HEK293 (cell line): ENCODE measurements at regions not wholly inside any gene's neighbourhood (a gene's known extent, or its start where the extent isn't known, plus 50 kb on each side); places are given as distances from the start of the nearest gene placed in this dataset.

Experiments
- KLF10 ChIP-seq: fragments of 450-650 bp; IDR thresholded peaks from 2 replicates; pipeline ENCODE4 v1.5.1; 2018; ENCODE audit warnings: missing biosample characterization, mild to moderate bottlenecking, missing genetic modification characterization
- KLF9 ChIP-seq: fragments of 450-650 bp; formaldehyde crosslinking; IDR thresholded peaks from 2 replicates; pipeline ENCODE4 v1.5.1; 2016; ENCODE audit warnings: missing biosample characterization, missing genetic modification characterization, low read depth
- MEIS1 ChIP-seq: sonication (generic); formaldehyde crosslinking; IDR thresholded peaks from 2 replicates; pipeline ENCODE4 v1.8.1; 2022; ENCODE audit warnings: missing genetic modification reagents, mild to moderate bottlenecking, borderline replicate concordance
- MZF1 ChIP-seq: fragments of 450-650 bp; formaldehyde crosslinking; IDR thresholded peaks from 2 replicates; pipeline ENCODE4 v1.5.1; 2017; ENCODE audit warnings: missing biosample characterization, missing genetic modification characterization, borderline replicate concordance
- YY1 ChIP-seq: fragments of 450-650 bp; formaldehyde crosslinking; IDR thresholded peaks from 2 replicates; pipeline ENCODE4 v1.5.1; 2018; ENCODE audit warnings: missing biosample characterization, missing genetic modification characterization
- ZNF19 ChIP-seq: fragments of 450-650 bp; formaldehyde crosslinking; IDR thresholded peaks from 2 replicates; pipeline ENCODE4; 2016; ENCODE audit warnings: missing biosample characterization, missing genetic modification characterization, low read depth
- ZNF274 ChIP-seq, 2 experiments: fragments of 200-500 bp in 1 of 2; fragments of 450-650 bp in 1 of 2; sonication (Bioruptor generic) in 1 of 2; formaldehyde crosslinking in 1 of 2; IDR thresholded peaks; 2 replicates each; pipeline versions ENCODE4 v1.5.1 to v1.6.1; 2014 to 2016; ENCODE audit warnings: borderline replicate concordance in 1 of 2, inconsistent platforms in 1 of 2, low read length in 1 of 2, missing biosample characterization in 1 of 2, missing genetic modification characterization in 1 of 2
- ZNF292 ChIP-seq: fragments of 450-650 bp; formaldehyde crosslinking; IDR thresholded peaks from 2 replicates; pipeline ENCODE4 v1.5.1; 2016; ENCODE audit warnings: low read depth, missing biosample characterization, missing genetic modification characterization, borderline replicate concordance
- ZNF488 ChIP-seq: fragments of 450-650 bp; formaldehyde crosslinking; IDR thresholded peaks from 2 replicates; pipeline ENCODE4 v1.5.1; 2016; ENCODE audit warnings: missing biosample characterization, missing genetic modification characterization
- ZNF561 ChIP-seq: fragments of 450-650 bp; IDR thresholded peaks from 2 replicates; pipeline ENCODE4 v1.5.1; 2018; ENCODE audit warnings: missing biosample characterization, missing genetic modification characterization, borderline replicate concordance
- ZNF645 ChIP-seq: fragments of 450-650 bp; formaldehyde crosslinking; IDR thresholded peaks from 2 replicates; pipeline ENCODE4; 2016; ENCODE audit warnings: missing biosample characterization, missing genetic modification characterization
- TF ChIP-seq, protein P1 (sequence below): fragments of 450-650 bp; formaldehyde crosslinking; IDR thresholded peaks from 2 replicates; pipeline ENCODE4 v1.5.1; 2016; ENCODE audit warnings: missing biosample characterization, missing genetic modification characterization
- TF ChIP-seq, protein P2 (sequence below): fragments of 450-650 bp; formaldehyde crosslinking; IDR thresholded peaks from 2 replicates; pipeline ENCODE4 v1.5.1; 2016; ENCODE audit warnings: missing biosample characterization, missing genetic modification characterization
- TF ChIP-seq, protein P3 (sequence below): fragments of 450-650 bp; formaldehyde crosslinking; IDR thresholded peaks from 2 replicates; pipeline ENCODE4 v1.5.1; 2016; ENCODE audit warnings: missing biosample characterization, missing genetic modification characterization, low read depth

DNA sequence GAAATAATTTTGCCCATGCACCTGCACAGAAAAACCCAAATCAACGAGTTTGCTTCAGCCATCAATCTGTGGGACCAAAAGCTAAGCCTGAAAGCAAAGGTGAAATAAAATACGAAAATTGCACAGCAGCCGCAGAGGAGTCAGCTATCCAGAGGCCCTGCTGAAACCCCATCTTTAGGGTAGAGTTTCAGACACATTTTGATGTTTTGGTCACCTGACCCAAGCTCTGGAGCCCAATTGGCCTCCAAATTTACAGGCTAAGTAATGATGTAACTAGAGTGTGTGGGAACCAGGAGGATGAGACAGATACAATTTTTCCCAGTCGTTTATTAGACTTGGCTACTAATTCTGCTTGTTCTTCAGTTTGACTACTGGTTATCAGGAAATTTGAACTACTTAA lies 308.6 kb upstream of the ATP11B start:
- TF ChIP-seq, protein P1, sequence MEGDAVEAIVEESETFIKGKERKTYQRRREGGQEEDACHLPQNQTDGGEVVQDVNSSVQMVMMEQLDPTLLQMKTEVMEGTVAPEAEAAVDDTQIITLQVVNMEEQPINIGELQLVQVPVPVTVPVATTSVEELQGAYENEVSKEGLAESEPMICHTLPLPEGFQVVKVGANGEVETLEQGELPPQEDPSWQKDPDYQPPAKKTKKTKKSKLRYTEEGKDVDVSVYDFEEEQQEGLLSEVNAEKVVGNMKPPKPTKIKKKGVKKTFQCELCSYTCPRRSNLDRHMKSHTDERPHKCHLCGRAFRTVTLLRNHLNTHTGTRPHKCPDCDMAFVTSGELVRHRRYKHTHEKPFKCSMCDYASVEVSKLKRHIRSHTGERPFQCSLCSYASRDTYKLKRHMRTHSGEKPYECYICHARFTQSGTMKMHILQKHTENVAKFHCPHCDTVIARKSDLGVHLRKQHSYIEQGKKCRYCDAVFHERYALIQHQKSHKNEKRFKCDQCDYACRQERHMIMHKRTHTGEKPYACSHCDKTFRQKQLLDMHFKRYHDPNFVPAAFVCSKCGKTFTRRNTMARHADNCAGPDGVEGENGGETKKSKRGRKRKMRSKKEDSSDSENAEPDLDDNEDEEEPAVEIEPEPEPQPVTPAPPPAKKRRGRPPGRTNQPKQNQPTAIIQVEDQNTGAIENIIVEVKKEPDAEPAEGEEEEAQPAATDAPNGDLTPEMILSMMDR, result no peak
- no peak for TF ChIP-seq ZNF292 (tag by site-specific recombination)
- TF ChIP-seq ZNF561 (tag by site-specific recombination), result no peak
- no peak for TF ChIP-seq MEIS1 (CRISPR knock-in tag)
- no peak for TF ChIP-seq YY1
- TF ChIP-seq, protein P2, sequence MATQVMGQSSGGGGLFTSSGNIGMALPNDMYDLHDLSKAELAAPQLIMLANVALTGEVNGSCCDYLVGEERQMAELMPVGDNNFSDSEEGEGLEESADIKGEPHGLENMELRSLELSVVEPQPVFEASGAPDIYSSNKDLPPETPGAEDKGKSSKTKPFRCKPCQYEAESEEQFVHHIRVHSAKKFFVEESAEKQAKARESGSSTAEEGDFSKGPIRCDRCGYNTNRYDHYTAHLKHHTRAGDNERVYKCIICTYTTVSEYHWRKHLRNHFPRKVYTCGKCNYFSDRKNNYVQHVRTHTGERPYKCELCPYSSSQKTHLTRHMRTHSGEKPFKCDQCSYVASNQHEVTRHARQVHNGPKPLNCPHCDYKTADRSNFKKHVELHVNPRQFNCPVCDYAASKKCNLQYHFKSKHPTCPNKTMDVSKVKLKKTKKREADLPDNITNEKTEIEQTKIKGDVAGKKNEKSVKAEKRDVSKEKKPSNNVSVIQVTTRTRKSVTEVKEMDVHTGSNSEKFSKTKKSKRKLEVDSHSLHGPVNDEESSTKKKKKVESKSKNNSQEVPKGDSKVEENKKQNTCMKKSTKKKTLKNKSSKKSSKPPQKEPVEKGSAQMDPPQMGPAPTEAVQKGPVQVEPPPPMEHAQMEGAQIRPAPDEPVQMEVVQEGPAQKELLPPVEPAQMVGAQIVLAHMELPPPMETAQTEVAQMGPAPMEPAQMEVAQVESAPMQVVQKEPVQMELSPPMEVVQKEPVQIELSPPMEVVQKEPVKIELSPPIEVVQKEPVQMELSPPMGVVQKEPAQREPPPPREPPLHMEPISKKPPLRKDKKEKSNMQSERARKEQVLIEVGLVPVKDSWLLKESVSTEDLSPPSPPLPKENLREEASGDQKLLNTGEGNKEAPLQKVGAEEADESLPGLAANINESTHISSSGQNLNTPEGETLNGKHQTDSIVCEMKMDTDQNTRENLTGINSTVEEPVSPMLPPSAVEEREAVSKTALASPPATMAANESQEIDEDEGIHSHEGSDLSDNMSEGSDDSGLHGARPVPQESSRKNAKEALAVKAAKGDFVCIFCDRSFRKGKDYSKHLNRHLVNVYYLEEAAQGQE (tag by site-specific recombination), result no peak
- TF ChIP-seq ZNF488, result no peak
- TF ChIP-seq MZF1 (tag by site-specific recombination), result no peak
- TF ChIP-seq ZNF19 (tag by site-specific recombination), result no peak
- TF ChIP-seq, protein P3, sequence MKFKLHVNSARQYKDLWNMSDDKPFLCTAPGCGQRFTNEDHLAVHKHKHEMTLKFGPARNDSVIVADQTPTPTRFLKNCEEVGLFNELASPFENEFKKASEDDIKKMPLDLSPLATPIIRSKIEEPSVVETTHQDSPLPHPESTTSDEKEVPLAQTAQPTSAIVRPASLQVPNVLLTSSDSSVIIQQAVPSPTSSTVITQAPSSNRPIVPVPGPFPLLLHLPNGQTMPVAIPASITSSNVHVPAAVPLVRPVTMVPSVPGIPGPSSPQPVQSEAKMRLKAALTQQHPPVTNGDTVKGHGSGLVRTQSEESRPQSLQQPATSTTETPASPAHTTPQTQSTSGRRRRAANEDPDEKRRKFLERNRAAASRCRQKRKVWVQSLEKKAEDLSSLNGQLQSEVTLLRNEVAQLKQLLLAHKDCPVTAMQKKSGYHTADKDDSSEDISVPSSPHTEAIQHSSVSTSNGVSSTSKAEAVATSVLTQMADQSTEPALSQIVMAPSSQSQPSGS (tag by site-specific recombination), result no peak
- no peak for TF ChIP-seq ZNF274 (IDR thresholded peaks at IDR 0.05; ENCODE audit: low read length)
- TF ChIP-seq ZNF274 (tag by site-specific recombination; IDR thresholded peaks at IDR 0.05; ENCODE audit: borderline replicate concordance), result no peak
- no peak for TF ChIP-seq ZNF645 (tag by site-specific recombination)
- no peak for TF ChIP-seq KLF9
- TF ChIP-seq KLF10 (tag by site-specific recombination), result no peak
